ENCODE measurements at regions not wholly inside any gene's neighbourhood (a gene's known extent, or its start where the extent isn't known, plus 50 kb on each side); places are given as distances from the start of the nearest gene placed in this dataset.

DNA sequence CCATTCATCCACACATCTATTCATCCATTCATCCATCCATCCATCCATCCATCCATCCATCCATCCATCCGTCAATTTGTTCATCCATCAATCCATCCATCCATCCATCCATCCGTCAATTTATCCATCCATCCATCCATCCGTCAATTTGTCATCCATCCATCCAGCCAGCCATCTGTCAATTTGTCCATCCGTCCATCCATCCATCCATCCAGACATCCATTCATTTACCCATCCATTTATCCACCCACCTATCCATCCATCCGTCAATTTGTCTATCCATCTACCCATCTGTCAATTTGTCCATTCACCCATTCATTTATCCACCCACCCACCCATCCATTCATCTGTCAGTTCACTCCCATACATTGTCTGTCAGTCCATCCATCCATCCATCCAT, 209.5 kb upstream of the ZNF536 start:
- TF ChIP-seq POLR2A (IDR thresholded peaks at IDR 0.05) (no peak), POLR2AphosphoS5 (IDR thresholded peaks at IDR 0.05) (no peak), EP300 (IDR thresholded peaks at IDR 0.05) (no peak)
- TF ChIP-seq, protein P1, sequence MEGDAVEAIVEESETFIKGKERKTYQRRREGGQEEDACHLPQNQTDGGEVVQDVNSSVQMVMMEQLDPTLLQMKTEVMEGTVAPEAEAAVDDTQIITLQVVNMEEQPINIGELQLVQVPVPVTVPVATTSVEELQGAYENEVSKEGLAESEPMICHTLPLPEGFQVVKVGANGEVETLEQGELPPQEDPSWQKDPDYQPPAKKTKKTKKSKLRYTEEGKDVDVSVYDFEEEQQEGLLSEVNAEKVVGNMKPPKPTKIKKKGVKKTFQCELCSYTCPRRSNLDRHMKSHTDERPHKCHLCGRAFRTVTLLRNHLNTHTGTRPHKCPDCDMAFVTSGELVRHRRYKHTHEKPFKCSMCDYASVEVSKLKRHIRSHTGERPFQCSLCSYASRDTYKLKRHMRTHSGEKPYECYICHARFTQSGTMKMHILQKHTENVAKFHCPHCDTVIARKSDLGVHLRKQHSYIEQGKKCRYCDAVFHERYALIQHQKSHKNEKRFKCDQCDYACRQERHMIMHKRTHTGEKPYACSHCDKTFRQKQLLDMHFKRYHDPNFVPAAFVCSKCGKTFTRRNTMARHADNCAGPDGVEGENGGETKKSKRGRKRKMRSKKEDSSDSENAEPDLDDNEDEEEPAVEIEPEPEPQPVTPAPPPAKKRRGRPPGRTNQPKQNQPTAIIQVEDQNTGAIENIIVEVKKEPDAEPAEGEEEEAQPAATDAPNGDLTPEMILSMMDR (IDR thresholded peaks at IDR 0.05) = no peak

Data from gastroesophageal sphincter (tissue), 3 donors.